Activated CD4-positive, alpha-beta T cell treated with anti-CD3 and anti-CD28 coated beads, Interleukin-2, Interleukin-6, amounts not matched to agents 100 ng/mL and 50 ng/mL, durations not matched to agents 16 hours and 8 hours (primary cell): ENCODE measurements at regions not wholly inside any gene's neighbourhood (a gene's known extent, or its start where the extent isn't known, plus 50 kb on each side); places are given as distances from the start of the nearest gene placed in this dataset.

Experiments
- DNase-seq: peaks from one replicate; pipeline ENCODE4 v3.0.0-alpha.2; 2020

- no peak for DNase-seq
These were observed 153.0 kb downstream of the IRX2 start for GRCh38 chr5:2598503-2598902.

- DNase-seq = no peak
These were observed 156.8 kb downstream of the IRX2 start for GRCh38 chr5:2594701-2595100.

- DNase-seq = no peak
These were observed 158.7 kb downstream of the IRX2 start for GRCh38 chr5:2592766-2593165.

- no peak for DNase-seq
These were observed 159.6 kb downstream of the IRX2 start for GRCh38 chr5:2591777-2592453.

- DNase-seq = no peak
These were observed 162.5 kb downstream of the IRX2 start for GRCh38 chr5:2588850-2589501.

- DNase-seq = no peak
These were observed 164.1 kb downstream of the IRX2 start for GRCh38 chr5:2587189-2588031.

GRCh38 chr5:2586016-2586715, 165.3 kb downstream of the IRX2 start:
- no peak for DNase-seq

GRCh38 chr5:2584579-2585269, 166.8 kb downstream of the IRX2 start:
- DNase-seq = no peak

- no peak for DNase-seq
These were observed 169.0 kb downstream of the IRX2 start for GRCh38 chr5:2582507-2582906.

- no peak for DNase-seq
These were observed 169.4 kb downstream of the IRX2 start for GRCh38 chr5:2582106-2582505.

- DNase-seq = no peak
These were observed 170.1 kb downstream of the IRX2 start for GRCh38 chr5:2581418-2581817.

GRCh38 chr5:2579126-2579525, 172.4 kb downstream of the IRX2 start:
- no peak for DNase-seq

GRCh38 chr5:2577312-2578036, 174.0 kb downstream of the IRX2 start:
- no peak for DNase-seq

GRCh38 chr5:2576823-2577222, 174.7 kb downstream of the IRX2 start:
- no peak for DNase-seq

GRCh38 chr5:2575871-2576270, 175.6 kb downstream of the IRX2 start:
- no peak for DNase-seq

GRCh38 chr5:2575292-2575691, 176.2 kb downstream of the IRX2 start:
- DNase-seq = no peak

GRCh38 chr5:2574155-2574554, 177.3 kb downstream of the IRX2 start:
- no peak for DNase-seq

GRCh38 chr5:2570586-2570985, 180.9 kb downstream of the IRX2 start:
- no peak for DNase-seq

- no peak for DNase-seq
These were observed 181.5 kb downstream of the IRX2 start for GRCh38 chr5:2569774-2570542.

- DNase-seq = no peak
These were observed 182.3 kb downstream of the IRX2 start for GRCh38 chr5:2569176-2569575.

GRCh38 chr5:2566284-2566683, 185.2 kb downstream of the IRX2 start:
- DNase-seq = no peak
